ENCODE measurements at regions not wholly inside any gene's neighbourhood (a gene's known extent, or its start where the extent isn't known, plus 50 kb on each side); places are given as distances from the start of the nearest gene placed in this dataset.

DNA sequence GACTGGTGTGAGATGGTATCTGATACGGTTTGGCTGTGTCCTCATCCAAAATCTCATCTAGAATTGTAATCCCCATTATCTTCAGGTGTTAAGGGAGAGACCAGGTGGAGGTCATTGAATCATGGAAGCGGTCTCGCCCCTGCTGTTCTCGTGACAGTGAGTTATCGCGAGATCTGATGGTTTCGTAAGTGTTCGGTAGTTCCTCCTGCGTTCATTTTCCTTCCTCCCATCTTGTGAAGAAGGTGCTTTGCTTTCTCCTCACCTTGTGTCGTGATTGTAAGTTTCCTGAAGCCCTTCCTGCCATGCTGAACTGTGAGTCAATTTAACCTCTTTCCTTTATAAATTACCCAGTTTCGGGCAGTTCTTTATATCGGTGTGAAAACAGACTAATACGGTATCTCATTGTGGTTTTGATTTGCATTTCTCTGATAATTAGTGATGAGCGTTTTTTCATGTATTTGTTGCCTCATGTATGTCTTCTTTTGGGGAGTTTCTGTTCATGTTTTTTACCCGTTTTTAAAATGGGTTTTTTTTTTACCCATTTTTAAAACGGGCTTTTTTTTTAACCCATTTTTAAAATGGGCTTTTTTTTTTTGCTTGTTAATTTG, 102.8 kb upstream of the SLC10A2 start:
- H3K27ac ChIP-seq (ENCODE audit: insufficient read depth, low read length, poor library complexity, severe bottlenecking) = no peak overlapping the region
- DNase-seq (no peak), ATAC-seq (ENCODE audit: low read depth in 2 of 2) (no peak)
- no peaks in the 10 kb centered on the region for H3K4me1 ChIP-seq (ENCODE audit: control insufficient read depth, insufficient read depth, low read length, poor library complexity, severe bottlenecking)
- Mint-ChIP-seq H3K27me3 (no peaks in the 10 kb centered on the region), H3K4me3 (no peak overlapping the region), H3K27ac (no peak overlapping the region), H3K9me3 (peaks cover 2 to 16% (median 5%) of the 10 kb centered on the region in 7 donors), H3K4me1 (no peaks in the 10 kb centered on the region), H3K36me3 (no peaks in the 10 kb centered on the region)
- no peaks in the 10 kb centered on the region for H3K36me3 ChIP-seq (ENCODE audit: control insufficient read depth, insufficient read depth, low read length)
- no peaks in the 10 kb centered on the region for H3K27me3 ChIP-seq (ENCODE audit: control insufficient read depth, insufficient read depth, low read length)
- H3K4me3 ChIP-seq (ENCODE audit: low read depth, low read length) = no peak overlapping the region
- no peaks in the 10 kb centered on the region for H3K9me3 ChIP-seq (ENCODE audit: control insufficient read depth in 2 of 2, low read length in 2 of 2)

- Histone ChIP-seq H3K27ac (ENCODE audit: insufficient read depth, low read length, poor library complexity, severe bottlenecking) (no peak overlapping the region), H3K4me1 (ENCODE audit: control insufficient read depth, insufficient read depth, low read length, poor library complexity, severe bottlenecking) (no peaks in the 10 kb centered on the region), H3K4me3 (ENCODE audit: low read depth, low read length) (no peak overlapping the region), H3K9me3 (ENCODE audit: control insufficient read depth in 2 of 2, low read length in 2 of 2) (no peaks in the 10 kb centered on the region), H3K36me3 (ENCODE audit: control insufficient read depth, insufficient read depth, low read length) (no peaks in the 10 kb centered on the region), H3K27me3 (ENCODE audit: control insufficient read depth, insufficient read depth, low read length) (no peaks in the 10 kb centered on the region)
- ATAC-seq (ENCODE audit: low read depth in 2 of 2) = no peak
- H3K4me1 Mint-ChIP-seq = no peaks in the 10 kb centered on the region
- H3K9me3 Mint-ChIP-seq = peaks cover 1 to 11% (median 4%) of the 10 kb centered on the region in 7 donors
- no peak overlapping the region for H3K4me3 Mint-ChIP-seq
- H3K27me3 Mint-ChIP-seq = no peaks in the 10 kb centered on the region
- H3K36me3 Mint-ChIP-seq = no peaks in the 10 kb centered on the region
- no peak overlapping the region for H3K27ac Mint-ChIP-seq
- no peak for DNase-seq
These were observed 98.0 kb upstream of the SLC10A2 start for GRCh38 chr13:103164251-103164650.

- no peak for DNase-seq
- Histone ChIP-seq H3K4me1 (ENCODE audit: control insufficient read depth, insufficient read depth, low read length, poor library complexity, severe bottlenecking) (no peaks in the 10 kb centered on the region), H3K36me3 (ENCODE audit: control insufficient read depth, insufficient read depth, low read length) (no peaks in the 10 kb centered on the region), H3K27me3 (ENCODE audit: control insufficient read depth, insufficient read depth, low read length) (no peaks in the 10 kb centered on the region), H3K9me3 (ENCODE audit: control insufficient read depth in 2 of 2, low read length in 2 of 2) (no peaks in the 10 kb centered on the region), H3K27ac (ENCODE audit: insufficient read depth, low read length, poor library complexity, severe bottlenecking) (no peak overlapping the region), H3K4me3 (ENCODE audit: low read depth, low read length) (no peak overlapping the region)
- Mint-ChIP-seq H3K9me3 (peaks cover 0 to 7% (median under 1%) of the 10 kb centered on the region in 7 donors), H3K36me3 (no peaks in the 10 kb centered on the region), H3K4me3 (no peak overlapping the region), H3K4me1 (no peaks in the 10 kb centered on the region), H3K27ac (no peak overlapping the region), H3K27me3 (no peaks in the 10 kb centered on the region)
- ATAC-seq (ENCODE audit: low read depth in 2 of 2) = no peak
These were observed 95.3 kb upstream of the SLC10A2 start for GRCh38 chr13:103161476-103161875.

DNA sequence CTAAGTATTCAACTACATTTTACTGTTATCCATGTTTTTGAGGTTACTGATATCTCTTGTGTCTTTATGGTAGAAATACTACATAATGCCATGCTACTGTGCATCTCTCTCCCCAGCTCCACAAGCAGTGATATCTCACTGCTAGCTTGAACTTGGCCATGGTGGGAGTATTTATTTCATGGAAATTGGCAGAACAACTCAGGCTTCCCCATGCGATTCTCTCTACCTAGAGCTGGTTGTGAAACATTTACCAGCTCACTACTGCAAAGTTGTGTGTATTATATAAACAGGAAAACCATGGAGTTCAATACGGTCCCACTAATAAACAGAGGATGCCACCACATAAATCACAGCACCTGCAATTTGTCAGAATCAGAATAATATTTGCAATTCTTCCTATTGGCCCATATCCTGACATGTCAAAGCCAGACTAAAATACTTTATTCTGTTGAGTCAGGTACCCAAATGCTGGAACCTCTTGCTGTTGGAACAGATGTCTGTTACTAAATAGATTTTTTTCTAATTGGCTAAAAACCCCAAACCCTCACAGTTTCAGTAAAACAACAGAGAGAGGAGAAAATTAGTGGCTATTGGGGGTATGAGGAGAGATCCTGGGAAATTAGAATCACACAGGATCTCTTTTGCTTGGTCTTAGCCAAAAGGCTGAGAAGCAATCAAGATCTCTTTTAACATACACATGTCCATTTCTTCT, 91.4 kb upstream of the SLC10A2 start:
- Mint-ChIP-seq H3K27ac (no peak overlapping the region), H3K4me3 (no peak overlapping the region), H3K9me3 (peaks cover 0 to 7% (median 0%) of the 10 kb centered on the region in 7 donors), H3K36me3 (no peaks in the 10 kb centered on the region), H3K27me3 (no peaks in the 10 kb centered on the region), H3K4me1 (peaks cover 0 to 2% (median 0%) of the 10 kb centered on the region in 4 donors)
- no peaks in the 10 kb centered on the region for H3K27me3 ChIP-seq (ENCODE audit: control insufficient read depth, insufficient read depth, low read length)
- H3K9me3 ChIP-seq (ENCODE audit: control insufficient read depth in 2 of 2, low read length in 2 of 2) = no peaks in the 10 kb centered on the region
- ATAC-seq (ENCODE audit: low read depth in 2 of 2) (no peak), DNase-seq (no peak)
- no peaks in the 10 kb centered on the region for H3K36me3 ChIP-seq (ENCODE audit: control insufficient read depth, insufficient read depth, low read length)
- H3K4me1 ChIP-seq (ENCODE audit: control insufficient read depth, insufficient read depth, low read length, poor library complexity, severe bottlenecking) = no peaks in the 10 kb centered on the region
- no peak overlapping the region for H3K4me3 ChIP-seq (ENCODE audit: low read depth, low read length)
- no peak overlapping the region for H3K27ac ChIP-seq (ENCODE audit: insufficient read depth, low read length, poor library complexity, severe bottlenecking)

DNA sequence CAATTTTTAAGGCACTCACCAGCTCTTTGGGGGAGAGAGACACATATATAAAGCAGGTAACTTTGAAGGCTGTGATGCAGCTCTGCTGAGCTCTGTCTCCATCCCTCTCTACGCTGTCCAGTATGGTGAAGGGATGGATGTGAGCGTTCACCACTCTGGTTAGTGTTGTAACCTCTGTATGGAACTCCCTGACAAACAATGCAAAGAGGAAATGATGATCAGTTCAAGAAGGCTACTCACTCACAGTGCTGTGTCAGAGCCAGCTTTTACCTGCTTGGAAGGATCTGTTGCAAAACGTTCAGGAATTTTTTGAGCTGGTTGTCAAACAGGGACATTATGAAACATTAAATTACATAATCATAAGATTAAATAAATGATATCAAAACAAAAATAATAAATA, 90.8 kb upstream of the SLC10A2 start:
- H3K4me3 Mint-ChIP-seq = no peak overlapping the region
- Histone ChIP-seq H3K36me3 (ENCODE audit: control insufficient read depth, insufficient read depth, low read length) (no peaks in the 10 kb centered on the region), H3K4me3 (ENCODE audit: low read depth, low read length) (no peak overlapping the region), H3K9me3 (ENCODE audit: control insufficient read depth in 2 of 2, low read length in 2 of 2) (no peaks in the 10 kb centered on the region), H3K27me3 (ENCODE audit: control insufficient read depth, insufficient read depth, low read length) (no peaks in the 10 kb centered on the region), H3K27ac (ENCODE audit: insufficient read depth, low read length, poor library complexity, severe bottlenecking) (no peak overlapping the region), H3K4me1 (ENCODE audit: control insufficient read depth, insufficient read depth, low read length, poor library complexity, severe bottlenecking) (no peaks in the 10 kb centered on the region)
- H3K36me3 Mint-ChIP-seq = no peaks in the 10 kb centered on the region
- H3K27me3 Mint-ChIP-seq = no peaks in the 10 kb centered on the region
- H3K27ac Mint-ChIP-seq = no peak overlapping the region
- peaks cover 0 to 6% (median 0%) of the 10 kb centered on the region in 7 donors for H3K9me3 Mint-ChIP-seq
- ATAC-seq (ENCODE audit: low read depth in 2 of 2) (no peak), DNase-seq (no peak)
- H3K4me1 Mint-ChIP-seq = peaks cover 0 to 2% (median 0%) of the 10 kb centered on the region in 4 donors

GRCh38 chr13:103156346-103156998, 90.3 kb upstream of the SLC10A2 start:
- Mint-ChIP-seq H3K27ac (no peak overlapping the region), H3K27me3 (no peaks in the 10 kb centered on the region), H3K4me3 (no peak overlapping the region), H3K36me3 (no peaks in the 10 kb centered on the region), H3K9me3 (peaks cover 0 to 5% (median 0%) of the 10 kb centered on the region in 7 donors), H3K4me1 (peaks cover 0 to 2% (median 0%) of the 10 kb centered on the region in 4 donors)
- Histone ChIP-seq H3K27ac (ENCODE audit: insufficient read depth, low read length, poor library complexity, severe bottlenecking) (no peak overlapping the region), H3K9me3 (ENCODE audit: control insufficient read depth in 2 of 2, low read length in 2 of 2) (no peaks in the 10 kb centered on the region), H3K4me3 (ENCODE audit: low read depth, low read length) (no peak overlapping the region), H3K27me3 (ENCODE audit: control insufficient read depth, insufficient read depth, low read length) (no peaks in the 10 kb centered on the region), H3K4me1 (ENCODE audit: control insufficient read depth, insufficient read depth, low read length, poor library complexity, severe bottlenecking) (no peaks in the 10 kb centered on the region), H3K36me3 (ENCODE audit: control insufficient read depth, insufficient read depth, low read length) (no peaks in the 10 kb centered on the region)
- no peak for DNase-seq
- no peak for ATAC-seq (ENCODE audit: low read depth in 2 of 2)

- H3K36me3 Mint-ChIP-seq = no peaks in the 10 kb centered on the region
- H3K27ac Mint-ChIP-seq = no peak overlapping the region
- no peak overlapping the region for H3K4me3 Mint-ChIP-seq
- peaks cover 0 to 2% (median 0%) of the 10 kb centered on the region in 4 donors for H3K4me1 Mint-ChIP-seq
- DNase-seq = no peak
- H3K4me3 ChIP-seq (ENCODE audit: low read depth, low read length) = no peak overlapping the region
- H3K27ac ChIP-seq (ENCODE audit: insufficient read depth, low read length, poor library complexity, severe bottlenecking) = no peak overlapping the region
- H3K27me3 Mint-ChIP-seq = no peaks in the 10 kb centered on the region
- H3K27me3 ChIP-seq (ENCODE audit: control insufficient read depth, insufficient read depth, low read length) = no peaks in the 10 kb centered on the region
- H3K4me1 ChIP-seq (ENCODE audit: control insufficient read depth, insufficient read depth, low read length, poor library complexity, severe bottlenecking) = no peaks in the 10 kb centered on the region
- no peaks in the 10 kb centered on the region for H3K36me3 ChIP-seq (ENCODE audit: control insufficient read depth, insufficient read depth, low read length)
- no peaks in the 10 kb centered on the region for H3K9me3 ChIP-seq (ENCODE audit: control insufficient read depth in 2 of 2, low read length in 2 of 2)
- ATAC-seq (ENCODE audit: low read depth in 2 of 2) = no peak
- H3K9me3 Mint-ChIP-seq = peaks cover 0 to 5% (median 0%) of the 10 kb centered on the region in 7 donors
These were observed 87.2 kb upstream of the SLC10A2 start for GRCh38 chr13:103153466-103153865.

Measured in CD4-positive, CD25-positive, alpha-beta regulatory T cell (primary cell).